ACC112 (cell line): ENCODE measurements at regions not wholly inside any gene's neighbourhood (a gene's known extent, or its start where the extent isn't known, plus 50 kb on each side); places are given as distances from the start of the nearest gene placed in this dataset.

ENCODE experiments used
- H2AFZ ChIP-seq: fragments of 200-600 bp; sonication (generic); one replicate; pipeline ENCODE4 v1.6.0; 2017; ENCODE audit warnings: antibody characterized with exemption, low read length; ENCODE audit not compliant: unreplicated experiment
- H3K27ac ChIP-seq: fragments of 200-600 bp; sonication (generic); 2 replicates; pipeline ENCODE4 v1.5.1; 2014; ENCODE audit warnings: low read depth, mild to moderate bottlenecking, antibody characterized with exemption, low read length, moderate library complexity
- H3K27me3 ChIP-seq: fragments of 200-600 bp; sonication (generic); 2 replicates; pipeline ENCODE4 v1.6.1; 2014; ENCODE audit warnings: mild to moderate bottlenecking, antibody characterized with exemption, low read length, moderate library complexity, mixed read lengths; ENCODE audit not compliant: insufficient read depth
- H3K36me3 ChIP-seq: fragments of 200-600 bp; sonication (generic); 2 replicates; pipeline ENCODE4 v1.6.1; 2016; ENCODE audit warnings: mild to moderate bottlenecking, antibody characterized with exemption, low read length, moderate library complexity, mixed read lengths; ENCODE audit not compliant: insufficient read depth
- H3K4me1 ChIP-seq: fragments of 200-600 bp; sonication (generic); one replicate; pipeline ENCODE4 v1.6.1; 2016; ENCODE audit warnings: low read length, mixed read lengths; ENCODE audit not compliant: insufficient read depth, unreplicated experiment, control insufficient read depth
- H3K4me3 ChIP-seq: fragments of 200-600 bp; sonication (generic); 2 replicates; pipeline ENCODE4 v1.5.1; 2014; ENCODE audit warnings: mild to moderate bottlenecking, low read depth, low read length
- H3K79me2 ChIP-seq: fragments of 200-600 bp; sonication (generic); one replicate; pipeline ENCODE4 v1.6.0; 2016; ENCODE audit warnings: low read length; ENCODE audit not compliant: control insufficient read depth, unreplicated experiment, insufficient read depth

GRCh38 chr1:56063461-56063860 lies 515.9 kb downstream of the PLPP3 start:
- Histone ChIP-seq H3K27me3 (no peaks in the 10 kb centered on the region), H3K4me1 (peaks cover 21% of the 10 kb centered on the region), H3K36me3 (no peaks in the 10 kb centered on the region), H3K79me2 (no peaks in the 10 kb centered on the region), H3K27ac (no peak overlapping the region), H2AFZ (no peak overlapping the region), H3K4me3 (no peak overlapping the region)

GRCh38 chr1:56062625-56063024 lies 516.7 kb downstream of the PLPP3 start:
- no peaks in the 10 kb centered on the region for H3K27me3 ChIP-seq
- H3K79me2 ChIP-seq = no peaks in the 10 kb centered on the region
- H3K4me1 ChIP-seq = peaks cover 15% of the 10 kb centered on the region
- H3K4me3 ChIP-seq = no peak overlapping the region
- H3K36me3 ChIP-seq = no peaks in the 10 kb centered on the region
- H3K27ac ChIP-seq = no peak overlapping the region
- no peak overlapping the region for H2AFZ ChIP-seq

- no peak overlapping the region for H3K27ac ChIP-seq
- H3K79me2 ChIP-seq = no peaks in the 10 kb centered on the region
- no peak overlapping the region for H3K4me3 ChIP-seq
- no peak overlapping the region for H2AFZ ChIP-seq
- H3K36me3 ChIP-seq = no peaks in the 10 kb centered on the region
- no peaks in the 10 kb centered on the region for H3K27me3 ChIP-seq
- H3K4me1 ChIP-seq = peaks cover 15% of the 10 kb centered on the region
These were observed 517.5 kb downstream of the PLPP3 start for GRCh38 chr1:56061824-56062223.

- H3K27ac ChIP-seq = no peak overlapping the region
- no peaks in the 10 kb centered on the region for H3K27me3 ChIP-seq
- H3K4me3 ChIP-seq = no peak overlapping the region
- peaks cover 20% of the 10 kb centered on the region for H3K4me1 ChIP-seq
- no peaks in the 10 kb centered on the region for H3K36me3 ChIP-seq
- H3K79me2 ChIP-seq = no peaks in the 10 kb centered on the region
- H2AFZ ChIP-seq = no peak overlapping the region
These were observed 518.5 kb downstream of the PLPP3 start for GRCh38 chr1:56060906-56061305.

- Histone ChIP-seq H3K4me1 (peaks cover 6% of the 10 kb centered on the region), H3K27me3 (no peaks in the 10 kb centered on the region), H3K4me3 (no peak overlapping the region), H3K36me3 (no peaks in the 10 kb centered on the region), H2AFZ (no peak overlapping the region), H3K79me2 (no peaks in the 10 kb centered on the region), H3K27ac (no peak overlapping the region)
These were observed 521.6 kb downstream of the PLPP3 start for GRCh38 chr1:56057466-56058405.

- Histone ChIP-seq H3K79me2 (no peaks in the 10 kb centered on the region), H3K27ac (no peak overlapping the region), H3K4me1 (peaks cover 6% of the 10 kb centered on the region), H3K27me3 (no peaks in the 10 kb centered on the region), H2AFZ (no peak overlapping the region), H3K4me3 (no peak overlapping the region), H3K36me3 (no peaks in the 10 kb centered on the region)
These were observed 522.7 kb downstream of the PLPP3 start for GRCh38 chr1:56056438-56057287.

- H3K36me3 ChIP-seq = no peaks in the 10 kb centered on the region
- H3K4me1 ChIP-seq = peaks cover 6% of the 10 kb centered on the region
- no peak overlapping the region for H3K4me3 ChIP-seq
- no peak overlapping the region for H2AFZ ChIP-seq
- no peaks in the 10 kb centered on the region for H3K79me2 ChIP-seq
- H3K27me3 ChIP-seq = no peaks in the 10 kb centered on the region
- no peak overlapping the region for H3K27ac ChIP-seq
These were observed 524.4 kb downstream of the PLPP3 start for GRCh38 chr1:56054959-56055358.

- Histone ChIP-seq H3K4me3 (no peak overlapping the region), H3K36me3 (no peaks in the 10 kb centered on the region), H3K79me2 (no peaks in the 10 kb centered on the region), H2AFZ (no peak overlapping the region), H3K27me3 (no peaks in the 10 kb centered on the region), H3K27ac (no peak overlapping the region), H3K4me1 (peaks cover 6% of the 10 kb centered on the region)
These were observed 527.3 kb downstream of the PLPP3 start for GRCh38 chr1:56052041-56052440.

GRCh38 chr1:56050911-56051310 lies 528.5 kb downstream of the PLPP3 start:
- no peaks in the 10 kb centered on the region for H3K27me3 ChIP-seq
- no peak overlapping the region for H2AFZ ChIP-seq
- no peaks in the 10 kb centered on the region for H3K4me1 ChIP-seq
- H3K4me3 ChIP-seq = no peak overlapping the region
- no peaks in the 10 kb centered on the region for H3K79me2 ChIP-seq
- H3K36me3 ChIP-seq = no peaks in the 10 kb centered on the region
- no peak overlapping the region for H3K27ac ChIP-seq

- H2AFZ ChIP-seq = no peak overlapping the region
These were observed 533.9 kb downstream of the PLPP3 start for GRCh38 chr1:56045477-56045876.

More at GRCh38 chr1:56045477-56045876, 533.9 kb downstream of the PLPP3 start:
- Histone ChIP-seq H3K36me3 (no peaks in the 10 kb centered on the region), H3K27ac (no peak overlapping the region), H3K4me1 (no peaks in the 10 kb centered on the region), H3K4me3 (no peak overlapping the region), H3K79me2 (no peaks in the 10 kb centered on the region), H3K27me3 (no peaks in the 10 kb centered on the region)
